ENCODE measurements at regions not wholly inside any gene's neighbourhood (a gene's known extent, or its start where the extent isn't known, plus 50 kb on each side); places are given as distances from the start of the nearest gene placed in this dataset.

GRCh38 chr5:152004095-152004494 is 79.4 kb upstream of the GLRA1 start:
- H3K4me1 ChIP-seq (ENCODE audit: control insufficient read depth, insufficient read depth, low read length): no peaks in the 10 kb centered on the region
- 77% methylated on average over 12 of the region's 13 CpGs for WGBS (ENCODE audit: insufficient coverage)
- H3K27ac ChIP-seq (ENCODE audit: low read depth, low read length): no peak overlapping the region
- peak in 1 of 6 donors; percentile 59 for DNase-seq (ENCODE audit: low read depth in 4 of 6, low spot score in 6 of 6)
- H3K36me3 ChIP-seq (ENCODE audit: control insufficient read depth, insufficient read depth, low read length): no peaks in the 10 kb centered on the region
- H3K9me3 ChIP-seq (ENCODE audit: control insufficient read depth, insufficient read depth, low read length): no peaks in the 10 kb centered on the region
- H3K27me3 ChIP-seq (ENCODE audit: control insufficient read depth, insufficient read depth, low read length): no peaks in the 10 kb centered on the region
- H3K4me3 ChIP-seq (ENCODE audit: low read depth, low read length): no peak overlapping the region

All from spinal cord (tissue), 9 donors.